VCaP (cell line): ENCODE measurements at regions not wholly inside any gene's neighbourhood (a gene's known extent, or its start where the extent isn't known, plus 50 kb on each side); places are given as distances from the start of the nearest gene placed in this dataset.
"Not testable (repeated sequence)": the region's sequence is repeated elsewhere in the genome, so short reads cannot be mapped to it uniquely, and the experiment has no call there.

ENCODE experiments used
- H3K27ac ChIP-seq: fragments of 450-650 bp; 2 replicates; pipeline ENCODE4 v1.5.1; 2017
- CTCF ChIP-seq: fragments of 450-650 bp; conservative IDR thresholded peaks from 2 replicates; pipeline ENCODE4 v1.5.1; 2017; ENCODE audit warnings: mild to moderate bottlenecking, moderate library complexity

- no peak overlapping the region for H3K27ac ChIP-seq
- TF ChIP-seq CTCF, result no peak
Measured at GRCh38 chr7:120190566-120190965, 82.4 kb upstream of the KCND2 start.

- not testable (repeated sequence) for H3K27ac ChIP-seq
Measured at GRCh38 chr7:120191423-120191822, 81.6 kb upstream of the KCND2 start.

- TF ChIP-seq CTCF, result no peak
- H3K27ac ChIP-seq, result no peak overlapping the region
Measured at GRCh38 chr7:120201290-120201689, 71.7 kb upstream of the KCND2 start.

- H3K27ac ChIP-seq, result no peak overlapping the region
- TF ChIP-seq CTCF, result no peak
Measured at GRCh38 chr7:120205101-120205500, 67.9 kb upstream of the KCND2 start.

GRCh38 chr7:120207037-120207436 lies 65.9 kb upstream of the KCND2 start:
- no peak for TF ChIP-seq CTCF
- H3K27ac ChIP-seq, result no peak overlapping the region

GRCh38 chr7:120215654-120216053 lies 57.3 kb upstream of the KCND2 start:
- TF ChIP-seq CTCF, result no peak
- no peak overlapping the region for H3K27ac ChIP-seq

- H3K27ac ChIP-seq, result no peak overlapping the region
- TF ChIP-seq CTCF, result no peak
Measured at GRCh38 chr7:120216947-120217346, 56.0 kb upstream of the KCND2 start.

- no peak for TF ChIP-seq CTCF
- no peak overlapping the region for H3K27ac ChIP-seq
Measured at GRCh38 chr7:120218712-120219111, 54.3 kb upstream of the KCND2 start.
